H1 (cell line): ENCODE measurements at regions not wholly inside any gene's neighbourhood (a gene's known extent, or its start where the extent isn't known, plus 50 kb on each side); places are given as distances from the start of the nearest gene placed in this dataset.

Experiments used
- CTCF ChIA-PET: fragments of 300-600 bp; sonication (Branson Sonifier 250); formaldehyde crosslinking; loops from one replicate; lab custom pipeline; 2021; ENCODE audit not compliant: partially characterized antibody; lab: Charles Lee
- POLR2A ChIA-PET: fragments of 300-600 bp; sonication (Branson Sonifier 250); formaldehyde crosslinking; loops from one replicate; lab custom pipeline; 2021; ENCODE audit warnings: inconsistent platforms; ENCODE audit not compliant: partially characterized antibody; lab: Charles Lee
- DNase-seq, 2 experiments: peaks; one replicate each; pipeline versions ENCODE4 v3.0.0 to v3.0.0-alpha.2; 2010 to 2022; ENCODE audit warnings: low spot score in 2 of 2, low read depth in 1 of 2, mixed read lengths in 1 of 2
- FAIRE-seq: peaks from 2 replicates; lab custom pipeline; 2011; peaks lifted over from hg19 to GRCh38; lab: Jason Lieb, UNC
- H2AFZ ChIP-seq: 2 replicates; pipeline ENCODE4 v1.8.1; 2012; ENCODE audit warnings: low read length, inconsistent platforms
- H2AK5ac ChIP-seq: 2 replicates; pipeline ENCODE4 v1.6.1; 2013; ENCODE audit warnings: low read depth, low read length
- H2BK120ac ChIP-seq: replicated peaks from 2 replicates; pipeline ENCODE3; 2013; ENCODE audit warnings: low read depth, low read length, inconsistent platforms
- H2BK12ac ChIP-seq: 2 replicates; pipeline ENCODE4 v1.6.1; 2013; ENCODE audit warnings: low read depth, low read length
- H2BK15ac ChIP-seq: 2 replicates; pipeline ENCODE4 v1.6.1; 2013; ENCODE audit warnings: low read length
- H2BK20ac ChIP-seq: 2 replicates; pipeline ENCODE4 v1.6.1; 2013; ENCODE audit warnings: low read length
- H2BK5ac ChIP-seq: 2 replicates; pipeline ENCODE4 v1.6.1; 2013; ENCODE audit warnings: low read depth, low read length
- H3K14ac ChIP-seq: 2 replicates; pipeline ENCODE4 v1.6.1; 2013; ENCODE audit warnings: inconsistent platforms; ENCODE audit not compliant: insufficient read length
- H3K18ac ChIP-seq: 2 replicates; pipeline ENCODE4 v1.6.1; 2013; ENCODE audit warnings: low read length; ENCODE audit errors: extremely low read depth
- H3K23ac ChIP-seq: 2 replicates; pipeline ENCODE4 v1.6.1; 2013; ENCODE audit warnings: inconsistent platforms; ENCODE audit not compliant: insufficient read length
- H3K23me2 ChIP-seq: 2 replicates; pipeline ENCODE4 v1.6.1; 2013; ENCODE audit warnings: low read depth, low read length
- H3K27ac ChIP-seq: 2 replicates; pipeline ENCODE4 v1.6.1; 2011; ENCODE audit warnings: low read depth, low read length, inconsistent platforms
- H3K27me3 ChIP-seq, 4 experiments: replicated peaks in 1 of 4; 1 replicate in 1 of 4; 2 replicates in 3 of 4; pipeline versions ENCODE4 v1.6.1 to v1.8.1; 2011 to 2013; ENCODE audit warnings: low read length in 3 of 4, mild to moderate bottlenecking in 3 of 4, inconsistent platforms in 2 of 4, mixed read lengths in 2 of 4, moderate library complexity in 1 of 4; ENCODE audit not compliant: control insufficient read depth in 3 of 4, insufficient read depth in 3 of 4; ENCODE audit errors: extremely low read depth in 1 of 4
- H3K36me3 ChIP-seq, 4 experiments: 2 replicates each; pipeline versions ENCODE4 v1.6.1 to v1.8.1; 2011 to 2013; ENCODE audit warnings: mild to moderate bottlenecking in 4 of 4, low read length in 3 of 4, moderate library complexity in 2 of 4, control low read depth in 1 of 4, inconsistent platforms in 1 of 4; ENCODE audit not compliant: insufficient read depth in 4 of 4, control insufficient read depth in 2 of 4
- H3K4ac ChIP-seq: replicated peaks from 2 replicates; pipeline ENCODE3; 2013; ENCODE audit warnings: low read length, low read depth, mixed read lengths, inconsistent platforms; ENCODE audit not compliant: insufficient read length
- H3K4me1 ChIP-seq, 4 experiments: replicated peaks in 1 of 4; 1 replicate in 1 of 4; 2 replicates in 3 of 4; pipeline versions ENCODE4 v1.6.1 to v1.8.1; 2011 to 2013; ENCODE audit warnings: low read length in 3 of 4, inconsistent platforms in 2 of 4, mixed read lengths in 1 of 4; ENCODE audit not compliant: insufficient read depth in 4 of 4, control insufficient read depth in 3 of 4
- H3K4me2 ChIP-seq, 2 experiments: 2 replicates each; pipeline versions ENCODE4 v1.6.1 to v1.8.1; 2011 to 2013; ENCODE audit warnings: low read depth in 2 of 2, low read length in 2 of 2, control low read depth in 1 of 2, inconsistent platforms in 1 of 2, mild to moderate bottlenecking in 1 of 2; ENCODE audit not compliant: insufficient read depth in 1 of 2
- H3K4me3 ChIP-seq, 4 experiments: fragments of 200-600, 300-600 bp in 1 of 4; sonication (generic), shearing (Covaris generic), sonication (Bioruptor Twin) in 1 of 4; 2 replicates each; pipeline versions ENCODE4 v1.5.1 to v1.8.1; 2011 to 2016; ENCODE audit warnings: low read length in 4 of 4, low read depth in 3 of 4, control low read depth in 2 of 4, inconsistent platforms in 2 of 4, mild to moderate bottlenecking in 2 of 4, mixed read lengths in 1 of 4, moderate library complexity in 1 of 4; ENCODE audit not compliant: insufficient read depth in 2 of 4; ENCODE audit errors: extremely low read depth in 1 of 4
- H3K56ac ChIP-seq: replicated peaks from 2 replicates; pipeline ENCODE3; 2013; ENCODE audit warnings: low read depth, mild to moderate bottlenecking, mixed read lengths, low read length, inconsistent platforms; ENCODE audit not compliant: insufficient read length
- H3K79me1 ChIP-seq: 2 replicates; pipeline ENCODE4 v1.6.1; 2013; ENCODE audit warnings: low read depth, low read length, control low read depth
- H3K79me2 ChIP-seq, 2 experiments: 2 replicates each; pipeline versions ENCODE4 v1.6.1 to v1.8.1; 2012 to 2013; ENCODE audit warnings: low read length in 2 of 2, mild to moderate bottlenecking in 2 of 2, inconsistent platforms in 1 of 2; ENCODE audit not compliant: insufficient read depth in 2 of 2, control insufficient read depth in 1 of 2
- H3K9ac ChIP-seq, 4 experiments: replicated peaks in 1 of 4; 1 replicate in 1 of 4; 2 replicates in 3 of 4; pipeline versions ENCODE4 v1.6.1 to v1.8.1; 2011 to 2013; ENCODE audit warnings: low read depth in 3 of 4, low read length in 3 of 4, control low read depth in 2 of 4, mild to moderate bottlenecking in 2 of 4, moderate library complexity in 2 of 4, inconsistent platforms in 1 of 4; ENCODE audit errors: extremely low read depth in 1 of 4
- H3K9me3 ChIP-seq, 2 experiments: 2 replicates each; pipeline versions ENCODE4 v1.6.1 to v1.8.1; 2012 to 2013; ENCODE audit warnings: mild to moderate bottlenecking in 2 of 2, moderate library complexity in 2 of 2, control low read depth in 1 of 2, inconsistent platforms in 1 of 2, low read depth in 1 of 2, low read length in 1 of 2, mixed read lengths in 1 of 2; ENCODE audit not compliant: insufficient read depth in 2 of 2
- H4K20me1 ChIP-seq, 2 experiments: replicated peaks in 1 of 2; 2 replicates each; pipeline versions ENCODE3 to v1.8.1; 2011 to 2013; ENCODE audit warnings: inconsistent platforms in 2 of 2, low read length in 2 of 2, mild to moderate bottlenecking in 1 of 2; ENCODE audit not compliant: insufficient read depth in 2 of 2, control insufficient read depth in 1 of 2
- H4K5ac ChIP-seq: 2 replicates; pipeline ENCODE4 v1.6.1; 2013; ENCODE audit warnings: low read length, low read depth, mixed read lengths, inconsistent platforms; ENCODE audit not compliant: insufficient read length
- H4K8ac ChIP-seq: 2 replicates; pipeline ENCODE4 v1.8.0; 2013; ENCODE audit warnings: mild to moderate bottlenecking, moderate library complexity, low read length, inconsistent platforms; ENCODE audit not compliant: insufficient read depth; ENCODE audit errors: extremely low read depth
- H4K91ac ChIP-seq: replicated peaks from 2 replicates; pipeline ENCODE3; 2013; ENCODE audit warnings: low read length, mixed read lengths, inconsistent platforms; ENCODE audit not compliant: insufficient read length
- CBX5 ChIP-seq: fragments of 300-800, 300-1000 bp; sonication (generic); IDR thresholded peaks from 2 replicates; pipeline ENCODE4 v1.7.1; 2016; ENCODE audit warnings: antibody characterized with exemption, low read length, low read depth
- CHD1 ChIP-seq: IDR thresholded peaks from 2 replicates; pipeline ENCODE4 v1.6.1; 2012; ENCODE audit warnings: low read depth, low read length, improper control_type of control experiment
- EP300 ChIP-seq, 2 experiments: IDR thresholded peaks; 1 replicate in 1 of 2; 2 replicates in 1 of 2; pipeline ENCODE4 v1.6.1; 2011 to 2012; ENCODE audit warnings: low read depth in 2 of 2, low read length in 2 of 2, mild to moderate bottlenecking in 2 of 2, borderline replicate concordance in 1 of 2, inconsistent platforms in 1 of 2, moderate library complexity in 1 of 2
- GABPA ChIP-seq: IDR thresholded peaks from 2 replicates; pipeline ENCODE4 v1.6.1; 2011; ENCODE audit warnings: mild to moderate bottlenecking, low read length, moderate library complexity, borderline replicate concordance; ENCODE audit not compliant: insufficient read depth
- KDM4A ChIP-seq: IDR thresholded peaks from one replicate; pipeline ENCODE4 v1.7.1; 2012; ENCODE audit warnings: low read depth, mild to moderate bottlenecking, moderate library complexity, low read length, inconsistent platforms; ENCODE audit not compliant: severe bottlenecking
- KDM5A ChIP-seq: fragments of 200-600 bp; IDR thresholded peaks from 2 replicates; pipeline ENCODE4 v1.7.1; 2012; ENCODE audit warnings: mild to moderate bottlenecking, low read length, inconsistent platforms, mixed read lengths
- NANOG ChIP-seq: IDR thresholded peaks from 2 replicates; pipeline ENCODE4 v1.6.1; 2011; ENCODE audit warnings: low read length, low read depth, mild to moderate bottlenecking, inconsistent platforms; ENCODE audit not compliant: insufficient read depth, poor library complexity, severe bottlenecking
- POLR2A ChIP-seq, 2 experiments: IDR thresholded peaks; 1 replicate in 1 of 2; 2 replicates in 1 of 2; pipeline ENCODE4 v1.6.1; 2011; ENCODE audit warnings: low read depth in 2 of 2, low read length in 2 of 2, mild to moderate bottlenecking in 2 of 2; ENCODE audit errors: control extremely low read depth in 1 of 2
- SIX5 ChIP-seq: IDR thresholded peaks from 2 replicates; pipeline ENCODE4 v1.6.1; 2011; ENCODE audit warnings: mild to moderate bottlenecking, low read depth, low read length
- SUZ12 ChIP-seq: fragments of 200-600 bp; sonication (generic); IDR thresholded peaks from 2 replicates; pipeline ENCODE4 v1.6.1; 2012; ENCODE audit warnings: mild to moderate bottlenecking, inconsistent platforms, low read length, moderate library complexity, mixed read lengths
- TF ChIP-seq, protein P1 (sequence below): IDR thresholded peaks from 2 replicates; pipeline ENCODE4 v1.6.1; 2012; ENCODE audit warnings: inconsistent platforms
- TF ChIP-seq, protein P2 (sequence below): IDR thresholded peaks from 2 replicates; pipeline ENCODE4 v1.6.1; 2012; ENCODE audit warnings: inconsistent platforms
- TF ChIP-seq, protein P3 (sequence below): IDR thresholded peaks from 2 replicates; pipeline ENCODE4 v1.6.1; 2012; ENCODE audit warnings: low read length, inconsistent platforms

DNA sequence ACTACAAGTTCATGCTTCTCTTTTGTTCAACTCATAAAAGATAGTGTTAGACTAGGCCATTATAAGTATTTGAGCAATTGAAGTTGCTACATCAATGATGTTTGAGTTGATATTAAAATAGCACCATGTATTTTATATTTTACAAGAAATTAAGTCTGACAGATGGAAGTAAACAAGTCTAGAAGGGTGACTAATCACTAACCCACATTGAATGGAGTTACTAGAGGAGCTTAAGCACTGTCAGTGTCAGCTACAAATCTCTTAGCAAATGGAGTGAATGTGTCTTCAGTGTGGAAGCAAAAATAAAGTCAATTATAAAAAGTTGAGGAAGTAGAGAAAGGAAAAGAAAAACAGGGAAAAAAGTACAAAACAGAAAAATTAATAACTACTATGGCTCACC is 592.5 kb downstream of the PCDH18 start:
- H2BK5ac ChIP-seq, result no peak overlapping the region
- no peak overlapping the region for H4K5ac ChIP-seq
- no peak overlapping the region for H2BK20ac ChIP-seq
- no peak overlapping the region for H3K18ac ChIP-seq
- TF ChIP-seq SUZ12, result no peak
- TF ChIP-seq KDM5A, result no peak
- TF ChIP-seq NANOG, result no peak
- TF ChIP-seq EP300 (IDR thresholded peaks at IDR 0.05; ENCODE audit: borderline replicate concordance in 1 of 2, low read depth in 2 of 2, low read length in 2 of 2), result no peak
- TF ChIP-seq, protein P1, sequence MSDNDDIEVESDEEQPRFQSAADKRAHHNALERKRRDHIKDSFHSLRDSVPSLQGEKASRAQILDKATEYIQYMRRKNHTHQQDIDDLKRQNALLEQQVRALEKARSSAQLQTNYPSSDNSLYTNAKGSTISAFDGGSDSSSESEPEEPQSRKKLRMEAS, result no peak
- TF ChIP-seq POLR2A (IDR thresholded peaks at IDR 0.05; ENCODE audit: control extremely low read depth in 1 of 2, low read depth in 2 of 2, low read length in 2 of 2), result no peak
- no peak for TF ChIP-seq GABPA
- TF ChIP-seq, protein P2, sequence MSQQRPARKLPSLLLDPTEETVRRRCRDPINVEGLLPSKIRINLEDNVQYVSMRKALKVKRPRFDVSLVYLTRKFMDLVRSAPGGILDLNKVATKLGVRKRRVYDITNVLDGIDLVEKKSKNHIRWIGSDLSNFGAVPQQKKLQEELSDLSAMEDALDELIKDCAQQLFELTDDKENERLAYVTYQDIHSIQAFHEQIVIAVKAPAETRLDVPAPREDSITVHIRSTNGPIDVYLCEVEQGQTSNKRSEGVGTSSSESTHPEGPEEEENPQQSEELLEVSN, result no peak
- TF ChIP-seq, protein P3, sequence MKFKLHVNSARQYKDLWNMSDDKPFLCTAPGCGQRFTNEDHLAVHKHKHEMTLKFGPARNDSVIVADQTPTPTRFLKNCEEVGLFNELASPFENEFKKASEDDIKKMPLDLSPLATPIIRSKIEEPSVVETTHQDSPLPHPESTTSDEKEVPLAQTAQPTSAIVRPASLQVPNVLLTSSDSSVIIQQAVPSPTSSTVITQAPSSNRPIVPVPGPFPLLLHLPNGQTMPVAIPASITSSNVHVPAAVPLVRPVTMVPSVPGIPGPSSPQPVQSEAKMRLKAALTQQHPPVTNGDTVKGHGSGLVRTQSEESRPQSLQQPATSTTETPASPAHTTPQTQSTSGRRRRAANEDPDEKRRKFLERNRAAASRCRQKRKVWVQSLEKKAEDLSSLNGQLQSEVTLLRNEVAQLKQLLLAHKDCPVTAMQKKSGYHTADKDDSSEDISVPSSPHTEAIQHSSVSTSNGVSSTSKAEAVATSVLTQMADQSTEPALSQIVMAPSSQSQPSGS, result no peak
- TF ChIP-seq SIX5, result no peak
- no peak for TF ChIP-seq CHD1
- no peak for TF ChIP-seq KDM4A
- no peak for TF ChIP-seq CBX5
- no peaks in the 10 kb centered on the region for H3K79me2 ChIP-seq
- ChIA-PET POLR2A (no interaction called here), CTCF (no interaction called here)
- H3K4me1 ChIP-seq, result no peaks in the 10 kb centered on the region
- no peak overlapping the region for H2AK5ac ChIP-seq
- H3K4me3 ChIP-seq, result no peak overlapping the region
- no peak overlapping the region for H3K4me2 ChIP-seq
- H4K8ac ChIP-seq, result no peak overlapping the region
- H2BK15ac ChIP-seq, result no peak overlapping the region
- no peak overlapping the region for H2AFZ ChIP-seq
- no peaks in the 10 kb centered on the region for H3K23me2 ChIP-seq
- no peak overlapping the region for H3K9ac ChIP-seq
- no peaks in the 10 kb centered on the region for H3K79me1 ChIP-seq
- no peak overlapping the region for H3K56ac ChIP-seq
- no peak overlapping the region for H3K14ac ChIP-seq
- H3K4ac ChIP-seq, result no peak overlapping the region
- DNase-seq, result no peak
- no peak overlapping the region for H2BK12ac ChIP-seq
- H3K27ac ChIP-seq, result no peak overlapping the region
- no peaks in the 10 kb centered on the region for H3K36me3 ChIP-seq
- H4K91ac ChIP-seq, result no peak overlapping the region
- H3K9me3 ChIP-seq, result no peaks in the 10 kb centered on the region
- no peak overlapping the region for H3K23ac ChIP-seq
- FAIRE-seq, result no peak
- no peaks in the 10 kb centered on the region for H3K27me3 ChIP-seq
- no peaks in the 10 kb centered on the region for H4K20me1 ChIP-seq
- H2BK120ac ChIP-seq, result no peak overlapping the region
